CD14-positive monocyte (primary cell): ENCODE measurements at regions not wholly inside any gene's neighbourhood (a gene's known extent, or its start where the extent isn't known, plus 50 kb on each side); places are given as distances from the start of the nearest gene placed in this dataset.

Experiments used
- DNase-seq, 3 donors: peaks; one replicate each; pipeline ENCODE4 v3.0.0-alpha.2; 2011 to 2022
- H2AFZ ChIP-seq: 2 replicates; pipeline ENCODE4 v1.6.0; 2012; ENCODE audit warnings: mild to moderate bottlenecking, low read depth, low read length, inconsistent platforms; ENCODE audit not compliant: insufficient read depth, poor library complexity, severe bottlenecking
- H3K27ac ChIP-seq, 2 donors: 1 replicate in 1 of 2; 2 replicates in 1 of 2; pipeline ENCODE4 v1.5.1; 2012 to 2013; ENCODE audit warnings: low read length in 2 of 2, control low read depth in 1 of 2, inconsistent platforms in 1 of 2, low read depth in 1 of 2, mild to moderate bottlenecking in 1 of 2
- H3K27me3 ChIP-seq, 2 donors: one replicate each; pipeline versions ENCODE4 v1.6.0 to v1.6.1; 2011 to 2013; ENCODE audit warnings: low read length in 2 of 2; ENCODE audit not compliant: control insufficient read depth in 2 of 2, insufficient read depth in 2 of 2
- H3K36me3 ChIP-seq, 2 donors: replicated peaks in 1 of 2; 1 replicate in 1 of 2; 2 replicates in 1 of 2; pipeline versions ENCODE4 v1.5.1 to v1.6.1; 2012 to 2013; ENCODE audit warnings: low read length in 2 of 2, control low read depth in 1 of 2, inconsistent platforms in 1 of 2, mild to moderate bottlenecking in 1 of 2; ENCODE audit not compliant: insufficient read depth in 2 of 2, control insufficient read depth in 1 of 2
- H3K4me1 ChIP-seq, 2 donors: 1 replicate in 1 of 2; 2 replicates in 1 of 2; pipeline versions ENCODE4 v1.5.1 to v1.6.1; 2012 to 2013; ENCODE audit warnings: low read length in 2 of 2, control low read depth in 1 of 2, inconsistent platforms in 1 of 2, mild to moderate bottlenecking in 1 of 2, moderate library complexity in 1 of 2; ENCODE audit not compliant: insufficient read depth in 2 of 2, control insufficient read depth in 1 of 2
- H3K4me2 ChIP-seq: replicated peaks from 2 replicates; pipeline ENCODE3; 2012; ENCODE audit warnings: low read length, moderate library complexity, mild to moderate bottlenecking; ENCODE audit not compliant: poor library complexity, severe bottlenecking; ENCODE audit errors: extremely low read depth
- H3K4me3 ChIP-seq, 3 experiments: fragments of 200-600 bp in 1 of 3; sonication (generic) in 1 of 3; replicated peaks in 1 of 3; 1 replicate in 2 of 3; 2 replicates in 1 of 3; pipeline ENCODE4 v1.5.1; 2011 to 2013; ENCODE audit warnings: low read length in 3 of 3, mild to moderate bottlenecking in 3 of 3, control low read depth in 2 of 3, low read depth in 2 of 3, inconsistent platforms in 1 of 3, moderate library complexity in 1 of 3
- H3K79me2 ChIP-seq: 2 replicates; pipeline ENCODE4 v1.6.0; 2012; ENCODE audit warnings: mild to moderate bottlenecking, control low read depth, inconsistent platforms, low read length, moderate library complexity; ENCODE audit not compliant: insufficient read depth
- H3K9ac ChIP-seq: 2 replicates; pipeline ENCODE4 v1.6.0; 2017; ENCODE audit warnings: low read length, mild to moderate bottlenecking; ENCODE audit not compliant: insufficient read depth, poor library complexity, severe bottlenecking
- H3K9me3 ChIP-seq, 2 donors: replicated peaks in 1 of 2; 1 replicate in 1 of 2; 2 replicates in 1 of 2; pipeline versions ENCODE4 v1.5.1 to v1.6.1; 2012 to 2013; ENCODE audit warnings: low read length in 2 of 2, control low read depth in 1 of 2; ENCODE audit not compliant: control insufficient read depth in 1 of 2, insufficient read depth in 1 of 2
- H4K20me1 ChIP-seq: 2 replicates; pipeline ENCODE4 v1.6.0; 2012; ENCODE audit warnings: mild to moderate bottlenecking, low read length, control low read depth, moderate library complexity; ENCODE audit not compliant: insufficient read depth
- H3K27ac Mint-ChIP-seq, 7 donors: one replicate each; pipeline ENCODE4 v1.8.0; 2020; ENCODE audit warnings: mild to moderate bottlenecking in 7 of 7, mixed read lengths in 7 of 7, moderate library complexity in 6 of 7, inconsistent platforms in 2 of 7
- H3K27me3 Mint-ChIP-seq, 3 donors: one replicate each; pipeline ENCODE4 v1.8.0; 2021 to 2022; ENCODE audit warnings: low read depth in 3 of 3, mild to moderate bottlenecking in 3 of 3, mixed read lengths in 3 of 3, moderate library complexity in 3 of 3, inconsistent platforms in 1 of 3
- H3K36me3 Mint-ChIP-seq, 2 donors: one replicate each; pipeline ENCODE4 v1.8.0; 2020; ENCODE audit warnings: mixed read lengths in 2 of 2, inconsistent platforms in 1 of 2, mild to moderate bottlenecking in 1 of 2
- H3K4me1 Mint-ChIP-seq: one replicate; pipeline ENCODE4 v1.8.0; 2020; ENCODE audit warnings: mild to moderate bottlenecking, mixed read lengths
- H3K4me3 Mint-ChIP-seq, 2 donors: one replicate each; pipeline ENCODE4 v1.8.0; 2020; ENCODE audit warnings: mild to moderate bottlenecking in 2 of 2, mixed read lengths in 2 of 2, moderate library complexity in 1 of 2
- H3K9me3 Mint-ChIP-seq, 7 donors: one replicate each; pipeline ENCODE4 v1.8.0; 2020 to 2022; ENCODE audit warnings: mixed read lengths in 7 of 7, mild to moderate bottlenecking in 6 of 7, moderate library complexity in 6 of 7, inconsistent platforms in 2 of 7
- CTCF ChIP-seq: fragments of 200-600 bp; IDR thresholded peaks from one replicate; pipeline ENCODE4 v1.8.0; 2022; ENCODE audit warnings: antibody characterized with exemption, mild to moderate bottlenecking
- WGBS: methylation state at CpG from one replicate; pipeline ENCODE4 v1.1.5; 2013; ENCODE audit warnings: missing lambda C conversion rate; ENCODE audit not compliant: insufficient coverage; 5-methylcytosine and 5-hydroxymethylcytosine counted together
- intact Hi-C, 2 donors: fragments of 100-400 bp; cut with micrococcal nuclease; formaldehyde crosslinking; loops; one replicate each; pipeline versions ENCODE4 v1.15.0 to v1.15.1; 2023

- H3K27me3 Mint-ChIP-seq, result no peaks in the 10 kb centered on the region
- H3K4me1 ChIP-seq, result no peaks in the 10 kb centered on the region
- no peaks in the 10 kb centered on the region for H3K36me3 Mint-ChIP-seq
- H3K36me3 ChIP-seq, result no peaks in the 10 kb centered on the region
- no peak overlapping the region for H3K4me3 Mint-ChIP-seq
- 100% methylated on average over 1 of the region's 1 CpG for WGBS
- peaks cover 25 to 27% of the 10 kb centered on the region in 2 donors for H3K9me3 ChIP-seq
- no peaks in the 10 kb centered on the region for H4K20me1 ChIP-seq
- H3K27ac ChIP-seq, result no peak overlapping the region
- no peak overlapping the region for H3K4me2 ChIP-seq
- peaks cover 3% of the 10 kb centered on the region for H3K4me1 Mint-ChIP-seq
- H3K27ac Mint-ChIP-seq, result no peak overlapping the region
- no peak overlapping the region for H3K4me3 ChIP-seq
- peaks cover 19 to 39% (median 28%) of the 10 kb centered on the region in 7 donors for H3K9me3 Mint-ChIP-seq
- no peak overlapping the region for H3K9ac ChIP-seq
- no peak for DNase-seq
- TF ChIP-seq CTCF, result no peak
- no peaks in the 10 kb centered on the region for H3K27me3 ChIP-seq
- no peaks in the 10 kb centered on the region for H3K79me2 ChIP-seq
- no peak overlapping the region for H2AFZ ChIP-seq
- intact Hi-C loops, result no loop called here
Measured at GRCh38 chr3:177898185-177898584, 638.1 kb upstream of the KCNMB2 start.

- Histone ChIP-seq H3K9ac (no peak overlapping the region), H3K27me3 (no peaks in the 10 kb centered on the region), H3K4me3 (no peak overlapping the region), H3K27ac (no peak overlapping the region), H3K4me1 (no peaks in the 10 kb centered on the region), H2AFZ (no peak overlapping the region), H4K20me1 (no peaks in the 10 kb centered on the region), H3K9me3 (peaks cover 25 to 27% of the 10 kb centered on the region in 2 donors), H3K36me3 (no peaks in the 10 kb centered on the region), H3K79me2 (no peaks in the 10 kb centered on the region), H3K4me2 (no peak overlapping the region)
- DNase-seq, result no peak
- intact Hi-C loops, result no loop called here
- Mint-ChIP-seq H3K36me3 (no peaks in the 10 kb centered on the region), H3K9me3 (peaks cover 19 to 39% (median 28%) of the 10 kb centered on the region in 7 donors), H3K4me1 (peaks cover 3% of the 10 kb centered on the region), H3K4me3 (no peak overlapping the region), H3K27me3 (no peaks in the 10 kb centered on the region), H3K27ac (no peak overlapping the region)
- TF ChIP-seq CTCF, result no peak
- 99% methylated on average over 7 of the region's 9 CpGs for WGBS
Measured at GRCh38 chr3:177899275-177900067, 636.8 kb upstream of the KCNMB2 start.
